Sigmoid colon (tissue), 4 donors: ENCODE measurements at regions not wholly inside any gene's neighbourhood (a gene's known extent, or its start where the extent isn't known, plus 50 kb on each side); places are given as distances from the start of the nearest gene placed in this dataset.

Experiments
- CTCF ChIP-seq, 4 experiments: fragments of 450-650 bp in 3 of 4; fragments of 200-600 bp in 1 of 4; IDR thresholded peaks; one replicate each; pipeline ENCODE4 v1.5.1; 2016 to 2019; ENCODE audit warnings: antibody characterized with exemption in 4 of 4, mild to moderate bottlenecking in 3 of 4, moderate library complexity in 2 of 4
- POLR2A ChIP-seq, 2 donors: fragments of 450-650 bp; IDR thresholded peaks; one replicate each; pipeline ENCODE4 v1.6.1; 2016; ENCODE audit warnings: antibody characterized with exemption in 2 of 2, mild to moderate bottlenecking in 2 of 2, moderate library complexity in 2 of 2
- POLR2AphosphoS5 ChIP-seq, 4 donors: sonication (generic); formaldehyde crosslinking; IDR thresholded peaks; one replicate each; pipeline ENCODE4 v1.6.1; 2017; ENCODE audit warnings: antibody characterized with exemption in 4 of 4

GRCh38 chr11:29368126-29368525, 648.7 kb downstream of the KCNA4 start:
- TF ChIP-seq POLR2AphosphoS5 (IDR thresholded peaks at IDR 0.05): no peak
- TF ChIP-seq CTCF (IDR thresholded peaks at IDR 0.05): no peak
- TF ChIP-seq POLR2A (IDR thresholded peaks at IDR 0.05): no peak
